Tibial nerve (tissue), 4 donors: ENCODE measurements at regions not wholly inside any gene's neighbourhood (a gene's known extent, or its start where the extent isn't known, plus 50 kb on each side); places are given as distances from the start of the nearest gene placed in this dataset.

ENCODE experiments used
- DNase-seq, 2 donors: peaks; one replicate each; pipeline ENCODE4 v3.0.0-alpha.2; 2019; ENCODE audit warnings: low spot score in 2 of 2
- H3K27ac ChIP-seq, 4 donors: fragments of 200-600 bp; sonication (generic) in 3 of 4; one replicate each; pipeline ENCODE4 v1.5.1; 2017 to 2019; ENCODE audit warnings: mild to moderate bottlenecking in 1 of 4
- H3K27me3 ChIP-seq, 2 donors: fragments of 200-600 bp; sonication (generic) in 1 of 2; one replicate each; pipeline versions ENCODE4 v1.5.1 to v1.6.0; 2017 to 2019
- H3K36me3 ChIP-seq, 3 donors: fragments of 200-600 bp; sonication (generic); one replicate each; pipeline ENCODE4 v1.5.1; 2018 to 2019
- H3K4me1 ChIP-seq, 4 donors: fragments of 200-600 bp; sonication (generic) in 3 of 4; one replicate each; pipeline ENCODE4 v1.5.1; 2017 to 2019
- H3K4me3 ChIP-seq, 4 donors: fragments of 200-600 bp; sonication (generic) in 3 of 4; one replicate each; pipeline ENCODE4 v1.5.1; 2017 to 2019; ENCODE audit warnings: mild to moderate bottlenecking in 1 of 4, moderate library complexity in 1 of 4
- H3K9me3 ChIP-seq, 4 donors: fragments of 200-600 bp; sonication (generic) in 3 of 4; one replicate each; pipeline ENCODE4 v1.5.1; 2017 to 2019
- EP300 ChIP-seq, 2 donors: sonication (generic); formaldehyde crosslinking; IDR thresholded peaks; one replicate each; pipeline ENCODE4 v1.6.1; 2017; ENCODE audit warnings: antibody characterized with exemption in 2 of 2, mild to moderate bottlenecking in 1 of 2
- POLR2A ChIP-seq, 2 donors: fragments of 450-650 bp; IDR thresholded peaks; one replicate each; pipeline ENCODE4 v1.6.1; 2017; ENCODE audit warnings: antibody characterized with exemption in 2 of 2, mild to moderate bottlenecking in 2 of 2, moderate library complexity in 2 of 2
- WGBS, 2 donors: methylation state at CpG; one replicate each; pipeline ENCODE4 v1.1.5; 2018; 5-methylcytosine and 5-hydroxymethylcytosine counted together
- TF ChIP-seq, protein P1 (sequence below), 5 experiments: fragments of 200-600 bp in 3 of 5; fragments of 450-650 bp in 2 of 5; sonication (generic) in 3 of 5; IDR thresholded peaks; one replicate each; pipeline ENCODE4 v1.5.1; 2016 to 2019; ENCODE audit warnings: antibody characterized with exemption in 5 of 5, mild to moderate bottlenecking in 3 of 5, moderate library complexity in 2 of 5

DNA sequence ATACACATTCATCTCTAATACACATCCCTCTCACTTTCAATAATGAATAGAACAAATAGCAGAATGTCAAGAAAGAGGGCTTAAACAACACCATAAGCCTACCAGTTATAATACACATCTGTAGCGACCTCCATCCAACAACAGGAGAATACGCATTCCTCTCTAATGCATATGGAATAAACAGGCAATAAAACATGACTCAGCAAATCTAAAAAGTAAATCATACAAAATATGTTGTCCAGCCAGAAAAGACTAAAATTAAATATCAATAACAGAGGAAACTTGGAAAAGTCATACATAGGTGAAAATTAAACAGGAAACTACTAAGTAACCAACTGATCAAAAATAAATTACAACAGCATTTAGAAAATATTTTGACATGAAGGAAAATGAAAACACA lies 1127.5 kb upstream of the NCAM2 start:
- TF ChIP-seq POLR2A (IDR thresholded peaks at IDR 0.05): no peak
- TF ChIP-seq, protein P1, sequence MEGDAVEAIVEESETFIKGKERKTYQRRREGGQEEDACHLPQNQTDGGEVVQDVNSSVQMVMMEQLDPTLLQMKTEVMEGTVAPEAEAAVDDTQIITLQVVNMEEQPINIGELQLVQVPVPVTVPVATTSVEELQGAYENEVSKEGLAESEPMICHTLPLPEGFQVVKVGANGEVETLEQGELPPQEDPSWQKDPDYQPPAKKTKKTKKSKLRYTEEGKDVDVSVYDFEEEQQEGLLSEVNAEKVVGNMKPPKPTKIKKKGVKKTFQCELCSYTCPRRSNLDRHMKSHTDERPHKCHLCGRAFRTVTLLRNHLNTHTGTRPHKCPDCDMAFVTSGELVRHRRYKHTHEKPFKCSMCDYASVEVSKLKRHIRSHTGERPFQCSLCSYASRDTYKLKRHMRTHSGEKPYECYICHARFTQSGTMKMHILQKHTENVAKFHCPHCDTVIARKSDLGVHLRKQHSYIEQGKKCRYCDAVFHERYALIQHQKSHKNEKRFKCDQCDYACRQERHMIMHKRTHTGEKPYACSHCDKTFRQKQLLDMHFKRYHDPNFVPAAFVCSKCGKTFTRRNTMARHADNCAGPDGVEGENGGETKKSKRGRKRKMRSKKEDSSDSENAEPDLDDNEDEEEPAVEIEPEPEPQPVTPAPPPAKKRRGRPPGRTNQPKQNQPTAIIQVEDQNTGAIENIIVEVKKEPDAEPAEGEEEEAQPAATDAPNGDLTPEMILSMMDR (IDR thresholded peaks at IDR 0.05): no peak
- TF ChIP-seq EP300 (IDR thresholded peaks at IDR 0.05): no peak
- DNase-seq: no peak
- 94 to 95% methylated on average over 2 of the region's 2 CpGs for WGBS, 2 donors

GRCh38 chr21:19874521-19874920 lies 1123.7 kb upstream of the NCAM2 start:
- Histone ChIP-seq H3K4me3 (no peak overlapping the region), H3K9me3 (peaks cover 0 to 9% (median 0%) of the 10 kb centered on the region in 4 donors), H3K27me3 (no peaks in the 10 kb centered on the region), H3K4me1 (no peaks in the 10 kb centered on the region), H3K27ac (no peak overlapping the region), H3K36me3 (no peaks in the 10 kb centered on the region)
- DNase-seq: no peak
- TF ChIP-seq, protein P1 (IDR thresholded peaks at IDR 0.05): no peak
- TF ChIP-seq POLR2A (IDR thresholded peaks at IDR 0.05): no peak
- no peak for TF ChIP-seq EP300 (IDR thresholded peaks at IDR 0.05)
- 87 to 91% methylated on average over 2 of the region's 2 CpGs for WGBS, 2 donors

More for the DNA sequence above, 1127.5 kb upstream of the NCAM2 start:
- no peaks in the 10 kb centered on the region for H3K36me3 ChIP-seq
- H3K4me1 ChIP-seq: no peaks in the 10 kb centered on the region
- H3K4me3 ChIP-seq: no peak overlapping the region
- no peaks in the 10 kb centered on the region for H3K9me3 ChIP-seq
- no peaks in the 10 kb centered on the region for H3K27me3 ChIP-seq
- no peak overlapping the region for H3K27ac ChIP-seq

GRCh38 chr21:19878133-19878532 lies 1120.1 kb upstream of the NCAM2 start:
- no peak for DNase-seq
- Histone ChIP-seq H3K4me3 (no peak overlapping the region), H3K27me3 (no peaks in the 10 kb centered on the region), H3K36me3 (no peaks in the 10 kb centered on the region), H3K27ac (no peak overlapping the region), H3K4me1 (no peaks in the 10 kb centered on the region), H3K9me3 (peaks cover 0 to 9% (median 0%) of the 10 kb centered on the region in 4 donors)
- 92 to 95% methylated on average over 3 of the region's 3 CpGs for WGBS, 2 donors
- TF ChIP-seq POLR2A (IDR thresholded peaks at IDR 0.05): no peak
- no peak for TF ChIP-seq EP300 (IDR thresholded peaks at IDR 0.05)
- TF ChIP-seq, protein P1 (IDR thresholded peaks at IDR 0.05): no peak

DNA sequence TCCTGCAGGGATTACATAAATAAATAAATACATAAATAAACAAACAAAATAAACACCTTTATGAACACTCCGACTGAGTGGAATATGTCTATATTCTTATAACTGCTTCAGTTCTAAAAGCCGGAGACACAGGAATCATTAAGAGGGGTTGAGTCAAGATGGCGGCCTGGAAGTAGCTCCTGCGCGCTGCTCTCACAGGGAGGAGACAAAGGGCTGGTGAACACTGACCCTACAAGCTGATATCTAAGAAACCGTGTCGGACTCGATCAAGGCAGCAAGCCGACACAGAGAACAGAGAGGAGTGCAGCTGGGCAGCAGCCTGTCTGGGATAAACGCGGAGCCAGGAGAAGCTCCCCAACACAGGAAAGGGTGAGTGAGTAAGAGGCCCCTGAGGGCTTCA lies 1098.6 kb upstream of the NCAM2 start:
- 94% methylated on average over 11 of the region's 11 CpGs for WGBS, 2 donors
- Histone ChIP-seq H3K36me3 (no peaks in the 10 kb centered on the region), H3K4me3 (no peak overlapping the region), H3K27ac (no peak overlapping the region), H3K9me3 (peaks cover 0 to 16% (median 0%) of the 10 kb centered on the region in 4 donors), H3K4me1 (no peaks in the 10 kb centered on the region), H3K27me3 (no peaks in the 10 kb centered on the region)
- TF ChIP-seq EP300 (IDR thresholded peaks at IDR 0.05): no peak
- TF ChIP-seq, protein P1 (IDR thresholded peaks at IDR 0.05): no peak
- TF ChIP-seq POLR2A (IDR thresholded peaks at IDR 0.05): no peak
- no peak for DNase-seq

- Histone ChIP-seq H3K4me3 (no peak overlapping the region), H3K4me1 (no peaks in the 10 kb centered on the region), H3K36me3 (no peaks in the 10 kb centered on the region), H3K27me3 (no peaks in the 10 kb centered on the region), H3K27ac (no peak overlapping the region), H3K9me3 (peaks cover 0 to 16% (median 0%) of the 10 kb centered on the region in 4 donors)
- no peak for DNase-seq
- no peak for TF ChIP-seq POLR2A (IDR thresholded peaks at IDR 0.05)
- TF ChIP-seq, protein P1 (IDR thresholded peaks at IDR 0.05): no peak
- no peak for TF ChIP-seq EP300 (IDR thresholded peaks at IDR 0.05)
- 90 to 91% methylated on average over 6 to 8 of the region's 10 CpGs for WGBS, 2 donors
These were observed 1098.1 kb upstream of the NCAM2 start for GRCh38 chr21:19900149-19900548.
